ENCODE measurements at regions not wholly inside any gene's neighbourhood (a gene's known extent, or its start where the extent isn't known, plus 50 kb on each side); places are given as distances from the start of the nearest gene placed in this dataset.

DNA sequence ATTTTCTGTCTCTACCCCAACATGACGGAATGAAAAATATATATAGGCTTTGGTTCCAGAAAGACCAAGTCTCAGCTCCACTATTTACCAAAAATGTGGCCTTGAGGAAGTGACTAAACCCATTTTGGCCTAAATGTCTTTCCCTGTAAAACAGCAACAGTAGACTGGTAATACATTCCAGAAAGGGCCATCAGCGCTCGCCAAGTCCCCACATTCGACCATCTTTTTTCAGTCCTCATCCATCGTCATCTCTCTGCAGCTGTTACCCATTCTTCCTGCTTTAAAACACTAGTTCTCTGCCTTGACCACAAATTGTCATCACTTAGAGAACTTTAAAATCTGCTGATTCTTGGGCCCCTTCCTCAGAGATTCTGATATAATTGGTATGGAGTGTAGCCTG, 183.8 kb upstream of the CTAGE1 start:
- no peak for TF ChIP-seq POLR2A (IDR thresholded peaks at IDR 0.05; ENCODE audit: low read length)
- TF ChIP-seq GATA1 (IDR thresholded peaks at IDR 0.05; ENCODE audit: low read depth, low read length) = no peak

Measured in erythroblast (primary cell).